H1 (cell line): ENCODE measurements at regions not wholly inside any gene's neighbourhood (a gene's known extent, or its start where the extent isn't known, plus 50 kb on each side); places are given as distances from the start of the nearest gene placed in this dataset.

ENCODE experiments used
- CTCF ChIA-PET: fragments of 300-600 bp; sonication (Branson Sonifier 250); formaldehyde crosslinking; loops from one replicate; lab custom pipeline; 2021; ENCODE audit not compliant: partially characterized antibody; lab: Charles Lee
- POLR2A ChIA-PET: fragments of 300-600 bp; sonication (Branson Sonifier 250); formaldehyde crosslinking; loops from one replicate; lab custom pipeline; 2021; ENCODE audit warnings: inconsistent platforms; ENCODE audit not compliant: partially characterized antibody; lab: Charles Lee
- DNase-seq, 2 experiments: peaks; one replicate each; pipeline versions ENCODE4 v3.0.0 to v3.0.0-alpha.2; 2010 to 2022; ENCODE audit warnings: low spot score in 2 of 2, low read depth in 1 of 2, mixed read lengths in 1 of 2
- FAIRE-seq: peaks from 2 replicates; lab custom pipeline; 2011; peaks lifted over from hg19 to GRCh38; lab: Jason Lieb, UNC
- H2AFZ ChIP-seq: 2 replicates; pipeline ENCODE4 v1.8.1; 2012; ENCODE audit warnings: low read length, inconsistent platforms
- H2AK5ac ChIP-seq: 2 replicates; pipeline ENCODE4 v1.6.1; 2013; ENCODE audit warnings: low read depth, low read length
- H2BK120ac ChIP-seq: replicated peaks from 2 replicates; pipeline ENCODE3; 2013; ENCODE audit warnings: low read depth, low read length, inconsistent platforms
- H2BK12ac ChIP-seq: 2 replicates; pipeline ENCODE4 v1.6.1; 2013; ENCODE audit warnings: low read depth, low read length
- H2BK15ac ChIP-seq: 2 replicates; pipeline ENCODE4 v1.6.1; 2013; ENCODE audit warnings: low read length
- H2BK20ac ChIP-seq: 2 replicates; pipeline ENCODE4 v1.6.1; 2013; ENCODE audit warnings: low read length
- H2BK5ac ChIP-seq: 2 replicates; pipeline ENCODE4 v1.6.1; 2013; ENCODE audit warnings: low read depth, low read length
- H3K14ac ChIP-seq: 2 replicates; pipeline ENCODE4 v1.6.1; 2013; ENCODE audit warnings: inconsistent platforms; ENCODE audit not compliant: insufficient read length
- H3K18ac ChIP-seq: 2 replicates; pipeline ENCODE4 v1.6.1; 2013; ENCODE audit warnings: low read length; ENCODE audit errors: extremely low read depth
- H3K23ac ChIP-seq: 2 replicates; pipeline ENCODE4 v1.6.1; 2013; ENCODE audit warnings: inconsistent platforms; ENCODE audit not compliant: insufficient read length
- H3K23me2 ChIP-seq: 2 replicates; pipeline ENCODE4 v1.6.1; 2013; ENCODE audit warnings: low read depth, low read length
- H3K27ac ChIP-seq: 2 replicates; pipeline ENCODE4 v1.6.1; 2011; ENCODE audit warnings: low read depth, low read length, inconsistent platforms
- H3K27me3 ChIP-seq, 4 experiments: replicated peaks in 1 of 4; 1 replicate in 1 of 4; 2 replicates in 3 of 4; pipeline versions ENCODE4 v1.6.1 to v1.8.1; 2011 to 2013; ENCODE audit warnings: low read length in 3 of 4, mild to moderate bottlenecking in 3 of 4, inconsistent platforms in 2 of 4, mixed read lengths in 2 of 4, moderate library complexity in 1 of 4; ENCODE audit not compliant: control insufficient read depth in 3 of 4, insufficient read depth in 3 of 4; ENCODE audit errors: extremely low read depth in 1 of 4
- H3K36me3 ChIP-seq, 4 experiments: 2 replicates each; pipeline versions ENCODE4 v1.6.1 to v1.8.1; 2011 to 2013; ENCODE audit warnings: mild to moderate bottlenecking in 4 of 4, low read length in 3 of 4, moderate library complexity in 2 of 4, control low read depth in 1 of 4, inconsistent platforms in 1 of 4; ENCODE audit not compliant: insufficient read depth in 4 of 4, control insufficient read depth in 2 of 4
- H3K4ac ChIP-seq: replicated peaks from 2 replicates; pipeline ENCODE3; 2013; ENCODE audit warnings: low read length, low read depth, mixed read lengths, inconsistent platforms; ENCODE audit not compliant: insufficient read length
- H3K4me1 ChIP-seq, 4 experiments: replicated peaks in 1 of 4; 1 replicate in 1 of 4; 2 replicates in 3 of 4; pipeline versions ENCODE4 v1.6.1 to v1.8.1; 2011 to 2013; ENCODE audit warnings: low read length in 3 of 4, inconsistent platforms in 2 of 4, mixed read lengths in 1 of 4; ENCODE audit not compliant: insufficient read depth in 4 of 4, control insufficient read depth in 3 of 4
- H3K4me2 ChIP-seq, 2 experiments: 2 replicates each; pipeline versions ENCODE4 v1.6.1 to v1.8.1; 2011 to 2013; ENCODE audit warnings: low read depth in 2 of 2, low read length in 2 of 2, control low read depth in 1 of 2, inconsistent platforms in 1 of 2, mild to moderate bottlenecking in 1 of 2; ENCODE audit not compliant: insufficient read depth in 1 of 2
- H3K4me3 ChIP-seq, 4 experiments: fragments of 200-600, 300-600 bp in 1 of 4; sonication (generic), shearing (Covaris generic), sonication (Bioruptor Twin) in 1 of 4; 2 replicates each; pipeline versions ENCODE4 v1.5.1 to v1.8.1; 2011 to 2016; ENCODE audit warnings: low read length in 4 of 4, low read depth in 3 of 4, control low read depth in 2 of 4, inconsistent platforms in 2 of 4, mild to moderate bottlenecking in 2 of 4, mixed read lengths in 1 of 4, moderate library complexity in 1 of 4; ENCODE audit not compliant: insufficient read depth in 2 of 4; ENCODE audit errors: extremely low read depth in 1 of 4
- H3K56ac ChIP-seq: replicated peaks from 2 replicates; pipeline ENCODE3; 2013; ENCODE audit warnings: low read depth, mild to moderate bottlenecking, mixed read lengths, low read length, inconsistent platforms; ENCODE audit not compliant: insufficient read length
- H3K79me1 ChIP-seq: 2 replicates; pipeline ENCODE4 v1.6.1; 2013; ENCODE audit warnings: low read depth, low read length, control low read depth
- H3K79me2 ChIP-seq, 2 experiments: 2 replicates each; pipeline versions ENCODE4 v1.6.1 to v1.8.1; 2012 to 2013; ENCODE audit warnings: low read length in 2 of 2, mild to moderate bottlenecking in 2 of 2, inconsistent platforms in 1 of 2; ENCODE audit not compliant: insufficient read depth in 2 of 2, control insufficient read depth in 1 of 2
- H3K9ac ChIP-seq, 4 experiments: replicated peaks in 1 of 4; 1 replicate in 1 of 4; 2 replicates in 3 of 4; pipeline versions ENCODE4 v1.6.1 to v1.8.1; 2011 to 2013; ENCODE audit warnings: low read depth in 3 of 4, low read length in 3 of 4, control low read depth in 2 of 4, mild to moderate bottlenecking in 2 of 4, moderate library complexity in 2 of 4, inconsistent platforms in 1 of 4; ENCODE audit errors: extremely low read depth in 1 of 4
- H3K9me3 ChIP-seq, 2 experiments: 2 replicates each; pipeline versions ENCODE4 v1.6.1 to v1.8.1; 2012 to 2013; ENCODE audit warnings: mild to moderate bottlenecking in 2 of 2, moderate library complexity in 2 of 2, control low read depth in 1 of 2, inconsistent platforms in 1 of 2, low read depth in 1 of 2, low read length in 1 of 2, mixed read lengths in 1 of 2; ENCODE audit not compliant: insufficient read depth in 2 of 2
- H4K20me1 ChIP-seq, 2 experiments: replicated peaks in 1 of 2; 2 replicates each; pipeline versions ENCODE3 to v1.8.1; 2011 to 2013; ENCODE audit warnings: inconsistent platforms in 2 of 2, low read length in 2 of 2, mild to moderate bottlenecking in 1 of 2; ENCODE audit not compliant: insufficient read depth in 2 of 2, control insufficient read depth in 1 of 2
- H4K5ac ChIP-seq: 2 replicates; pipeline ENCODE4 v1.6.1; 2013; ENCODE audit warnings: low read length, low read depth, mixed read lengths, inconsistent platforms; ENCODE audit not compliant: insufficient read length
- H4K8ac ChIP-seq: 2 replicates; pipeline ENCODE4 v1.8.0; 2013; ENCODE audit warnings: mild to moderate bottlenecking, moderate library complexity, low read length, inconsistent platforms; ENCODE audit not compliant: insufficient read depth; ENCODE audit errors: extremely low read depth
- H4K91ac ChIP-seq: replicated peaks from 2 replicates; pipeline ENCODE3; 2013; ENCODE audit warnings: low read length, mixed read lengths, inconsistent platforms; ENCODE audit not compliant: insufficient read length
- BACH1 ChIP-seq: IDR thresholded peaks from 2 replicates; pipeline ENCODE4 v1.6.1; 2012; ENCODE audit warnings: low read length, improper control_type of control experiment
- E2F6 ChIP-seq: IDR thresholded peaks from 2 replicates; pipeline ENCODE4 v1.6.1; 2012; ENCODE audit warnings: inconsistent platforms
- EGR1 ChIP-seq: IDR thresholded peaks from 2 replicates; pipeline ENCODE4 v1.6.1; 2011; ENCODE audit warnings: low read depth, low read length, borderline replicate concordance
- JUND ChIP-seq: IDR thresholded peaks from 2 replicates; pipeline ENCODE4 v1.6.1; 2011; ENCODE audit warnings: mild to moderate bottlenecking, improper control_type of control experiment, low read length
- KDM1A ChIP-seq: fragments of 200-600, 300-600 bp; sonication (generic); IDR thresholded peaks from 2 replicates; pipeline ENCODE4 v1.7.1; 2016; ENCODE audit warnings: mild to moderate bottlenecking, low read length, borderline replicate concordance
- NRF1 ChIP-seq: IDR thresholded peaks from 2 replicates; pipeline ENCODE4 v1.6.1; 2011; ENCODE audit warnings: mild to moderate bottlenecking, low read depth, low read length, improper control_type of control experiment
- RAD21 ChIP-seq, 2 experiments: IDR thresholded peaks in 1 of 2; conservative IDR thresholded peaks in 1 of 2; 2 replicates each; pipeline ENCODE4 v1.6.1; 2011; ENCODE audit warnings: low read depth in 2 of 2, low read length in 2 of 2, improper control_type of control experiment in 1 of 2, inconsistent platforms in 1 of 2, mild to moderate bottlenecking in 1 of 2, moderate library complexity in 1 of 2
- RNF2 ChIP-seq: fragments of 200-900, 300-1000 bp; sonication (generic); IDR thresholded peaks from 2 replicates; pipeline ENCODE4 v1.7.1; 2016; ENCODE audit warnings: borderline replicate concordance, low read depth, mild to moderate bottlenecking, antibody characterized with exemption, low read length; ENCODE audit not compliant: poor library complexity, severe bottlenecking; ENCODE audit errors: missing control alignments
- SAP30 ChIP-seq: fragments of 300-600 bp; sonication (generic); IDR thresholded peaks from 2 replicates; pipeline ENCODE4 v1.7.1; 2012; ENCODE audit warnings: low read length, moderate library complexity, mild to moderate bottlenecking, inconsistent platforms; ENCODE audit not compliant: insufficient read depth, insufficient replicate concordance
- SIRT6 ChIP-seq: IDR thresholded peaks from one replicate; pipeline ENCODE4 v1.7.1; 2012; ENCODE audit warnings: low read length, inconsistent platforms
- SIX5 ChIP-seq: IDR thresholded peaks from 2 replicates; pipeline ENCODE4 v1.6.1; 2011; ENCODE audit warnings: mild to moderate bottlenecking, low read depth, low read length
- TBP ChIP-seq: IDR thresholded peaks from 2 replicates; pipeline ENCODE4 v1.6.1; 2011; ENCODE audit warnings: low read depth, low read length, improper control_type of control experiment
- TCF12 ChIP-seq: IDR thresholded peaks from 2 replicates; pipeline ENCODE4 v1.6.1; 2011; ENCODE audit warnings: low read depth, mild to moderate bottlenecking, low read length
- TEAD4 ChIP-seq: IDR thresholded peaks from 2 replicates; pipeline ENCODE4 v1.6.1; 2012; ENCODE audit warnings: low read depth, low read length, inconsistent platforms, mixed read lengths
- WGBS, 2 experiments: shearing (Covaris generic) in 1 of 2; methylation state at CpG; one replicate each; pipeline versions ENCODE4 v1.1.6 to v1.1.7; 2013 to 2015; ENCODE audit warnings: low lambda C conversion rate in 2 of 2, mixed read lengths in 2 of 2, inconsistent platforms in 1 of 2, low coverage in 1 of 2, missing lambda C conversion rate in 1 of 2; ENCODE audit not compliant: insufficient replicate concordance in 2 of 2, insufficient coverage in 1 of 2, insufficient read length in 1 of 2; ENCODE audit errors: extremely low coverage in 1 of 2, missing lambda C conversion rate in 1 of 2; 5-methylcytosine and 5-hydroxymethylcytosine counted together

- Histone ChIP-seq H2BK120ac (no peak overlapping the region), H4K8ac (no peak overlapping the region)
- TF ChIP-seq TBP = no peak
- TF ChIP-seq JUND = no peak
- no peak for TF ChIP-seq SIX5
- TF ChIP-seq TEAD4 = no peak
- no peak for TF ChIP-seq SIRT6
- TF ChIP-seq E2F6 = no peak
- no peak for TF ChIP-seq SAP30
- no peak for TF ChIP-seq BACH1
- TF ChIP-seq EGR1 = no peak
- TF ChIP-seq RNF2 = no peak
- no peak for TF ChIP-seq KDM1A
- no peak for TF ChIP-seq TCF12
- TF ChIP-seq NRF1 = no peak
- no peak for TF ChIP-seq RAD21 (IDR thresholded peaks at IDR 0.05 in 1 of 2, conservative IDR thresholded peaks at IDR 0.05 in 1 of 2; ENCODE audit: low read depth in 2 of 2, low read length in 2 of 2)
These were observed 131.2 kb downstream of the SPTSSA start for GRCh38 chr14:34330846-34331245.

More at GRCh38 chr14:34330846-34331245, 131.2 kb downstream of the SPTSSA start:
- FAIRE-seq = no peak
- WGBS, 2 experiments = 0% methylated on average over 1 of the region's 1 CpG; no CpG with 5 or more reads in 1 of the 2 experiments
- no peak overlapping the region for H3K27ac ChIP-seq
- H4K5ac ChIP-seq = no peak overlapping the region
- no peak overlapping the region for H2BK12ac ChIP-seq
- no peak overlapping the region for H2BK20ac ChIP-seq
- H3K4me2 ChIP-seq = no peak overlapping the region
- no peak for DNase-seq
- no peaks in the 10 kb centered on the region for H3K9me3 ChIP-seq
- POLR2A ChIA-PET = no interaction called here
- no peak overlapping the region for H2AFZ ChIP-seq
- no peak overlapping the region for H2BK15ac ChIP-seq
- no peak overlapping the region for H3K18ac ChIP-seq
- no peaks in the 10 kb centered on the region for H3K23me2 ChIP-seq
- no peak overlapping the region for H2BK5ac ChIP-seq
- H3K4me3 ChIP-seq = no peak overlapping the region
- no peaks in the 10 kb centered on the region for H4K20me1 ChIP-seq
- no peak overlapping the region for H3K23ac ChIP-seq
- H3K36me3 ChIP-seq = no peaks in the 10 kb centered on the region
- no peaks in the 10 kb centered on the region for H3K27me3 ChIP-seq
- H3K4me1 ChIP-seq = peaks cover 0 to 3% (median 0%) of the 10 kb centered on the region in 4 experiments; a peak in 2 of 7 replicates
- no peak overlapping the region for H3K9ac ChIP-seq
- no peak overlapping the region for H3K56ac ChIP-seq
- H2AK5ac ChIP-seq = no peak overlapping the region
- no peaks in the 10 kb centered on the region for H3K79me1 ChIP-seq
- no peak overlapping the region for H3K14ac ChIP-seq
- H3K4ac ChIP-seq = no peak overlapping the region
- H3K79me2 ChIP-seq = no peaks in the 10 kb centered on the region
- no peak overlapping the region for H4K91ac ChIP-seq
- CTCF ChIA-PET = interaction anchor here (1.0 to 2.4 kb wide), 10 partner anchors 8 to 482 kb away, joined by 3 to 12 read pairs (median 4); no protein-coding TSS in a partner anchor
